ENCODE measurements at regions not wholly inside any gene's neighbourhood (a gene's known extent, or its start where the extent isn't known, plus 50 kb on each side); places are given as distances from the start of the nearest gene placed in this dataset.

DNA sequence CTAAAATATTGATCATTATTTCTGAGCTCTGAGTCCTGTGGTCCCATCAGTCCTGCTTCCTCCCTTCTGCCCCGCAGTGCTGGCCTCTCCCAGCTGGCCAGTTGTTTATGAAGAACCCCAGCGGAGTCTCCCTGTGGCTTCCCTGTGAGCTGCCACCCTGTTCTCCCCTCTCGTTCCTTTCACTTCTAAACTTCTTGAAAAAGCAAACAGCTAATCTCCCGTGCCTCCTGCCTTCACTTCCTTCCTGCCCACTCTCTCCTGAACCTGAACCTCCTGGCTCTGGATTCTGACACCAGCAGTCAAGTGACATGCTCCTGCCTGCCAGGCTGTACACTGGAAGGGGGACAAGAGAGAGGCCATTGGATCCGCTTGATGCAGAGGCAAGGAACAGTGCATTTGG lies 63.7 kb upstream of the ZPBP start:
- Histone ChIP-seq H3K4me2 (ENCODE audit: low read length) (peak overlapping the region; percentile 75), H3K36me3 (replicated peaks; ENCODE audit: low read depth, low read length) (no peaks in the 10 kb centered on the region), H3K79me2 (ENCODE audit: low read length) (no peaks in the 10 kb centered on the region), H2AFZ (ENCODE audit: low read depth, low read length) (peak overlapping the region; percentile 91), H3K4me1 (ENCODE audit: low read length) (peaks cover 29% of the 10 kb centered on the region), H3K9ac (ENCODE audit: low read length) (peak overlapping the region; percentile 42; the same call in 1 of the 2 replicates), H3K9me3 (ENCODE audit: insufficient read depth, low read length) (no peaks in the 10 kb centered on the region), H3K27me3 (ENCODE audit: low read depth, low read length) (no peaks in the 10 kb centered on the region), H4K20me1 (ENCODE audit: insufficient read depth, low read length) (no peaks in the 10 kb centered on the region), H3K27ac (ENCODE audit: low read length) (no peak overlapping the region), H3K4me3 (ENCODE audit: low read length) (peak overlapping the region; percentile 44)
- no peak for TF ChIP-seq EZH2phosphoT487 (IDR thresholded peaks at IDR 0.05; ENCODE audit: low read depth)
- TF ChIP-seq, protein P1, sequence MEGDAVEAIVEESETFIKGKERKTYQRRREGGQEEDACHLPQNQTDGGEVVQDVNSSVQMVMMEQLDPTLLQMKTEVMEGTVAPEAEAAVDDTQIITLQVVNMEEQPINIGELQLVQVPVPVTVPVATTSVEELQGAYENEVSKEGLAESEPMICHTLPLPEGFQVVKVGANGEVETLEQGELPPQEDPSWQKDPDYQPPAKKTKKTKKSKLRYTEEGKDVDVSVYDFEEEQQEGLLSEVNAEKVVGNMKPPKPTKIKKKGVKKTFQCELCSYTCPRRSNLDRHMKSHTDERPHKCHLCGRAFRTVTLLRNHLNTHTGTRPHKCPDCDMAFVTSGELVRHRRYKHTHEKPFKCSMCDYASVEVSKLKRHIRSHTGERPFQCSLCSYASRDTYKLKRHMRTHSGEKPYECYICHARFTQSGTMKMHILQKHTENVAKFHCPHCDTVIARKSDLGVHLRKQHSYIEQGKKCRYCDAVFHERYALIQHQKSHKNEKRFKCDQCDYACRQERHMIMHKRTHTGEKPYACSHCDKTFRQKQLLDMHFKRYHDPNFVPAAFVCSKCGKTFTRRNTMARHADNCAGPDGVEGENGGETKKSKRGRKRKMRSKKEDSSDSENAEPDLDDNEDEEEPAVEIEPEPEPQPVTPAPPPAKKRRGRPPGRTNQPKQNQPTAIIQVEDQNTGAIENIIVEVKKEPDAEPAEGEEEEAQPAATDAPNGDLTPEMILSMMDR (IDR thresholded peaks at IDR 0.05; ENCODE audit: low read depth, low read length) = no peak

DNA sequence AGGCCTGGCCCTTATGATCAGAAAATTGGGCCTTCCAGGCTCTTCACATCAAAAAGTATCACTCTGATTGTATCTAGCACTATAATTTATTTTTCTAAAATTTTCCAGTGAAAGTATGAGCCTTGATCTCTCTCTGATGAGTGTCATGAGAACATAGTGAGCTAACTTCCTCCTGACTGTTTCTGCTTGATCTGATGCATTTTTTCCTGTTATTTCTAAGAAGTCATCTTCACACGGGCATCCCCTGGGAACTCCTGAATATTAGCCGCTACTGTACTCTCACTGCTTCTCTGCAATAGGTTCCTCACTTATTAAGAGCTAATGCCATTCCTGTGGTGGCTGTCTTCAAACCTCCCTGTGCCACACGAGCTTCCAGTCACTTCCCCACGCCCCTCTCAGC lies 63.1 kb upstream of the ZPBP start:
- H4K20me1 ChIP-seq (ENCODE audit: insufficient read depth, low read length) = no peaks in the 10 kb centered on the region
- peaks cover 34% of the 10 kb centered on the region for H3K4me1 ChIP-seq (ENCODE audit: low read length)
- no peaks in the 10 kb centered on the region for H3K9me3 ChIP-seq (ENCODE audit: insufficient read depth, low read length)
- peak overlapping the region; percentile 91; the same call in 1 of the 2 replicates for H2AFZ ChIP-seq (ENCODE audit: low read depth, low read length)
- H3K27me3 ChIP-seq (ENCODE audit: low read depth, low read length) = no peaks in the 10 kb centered on the region
- no peaks in the 10 kb centered on the region for H3K36me3 ChIP-seq (replicated peaks; ENCODE audit: low read depth, low read length)
- no peak overlapping the region for H3K27ac ChIP-seq (ENCODE audit: low read length)
- peak overlapping the region; percentile 42; the same call in 1 of the 2 replicates for H3K9ac ChIP-seq (ENCODE audit: low read length)
- no peak for TF ChIP-seq EZH2phosphoT487 (IDR thresholded peaks at IDR 0.05; ENCODE audit: low read depth)
- TF ChIP-seq, protein P1 (IDR thresholded peaks at IDR 0.05; ENCODE audit: low read depth, low read length) = no peak
- no peaks in the 10 kb centered on the region for H3K79me2 ChIP-seq (ENCODE audit: low read length)
- H3K4me3 ChIP-seq (ENCODE audit: low read length) = peak overlapping the region; percentile 44
- H3K4me2 ChIP-seq (ENCODE audit: low read length) = peak overlapping the region; percentile 75

DNA sequence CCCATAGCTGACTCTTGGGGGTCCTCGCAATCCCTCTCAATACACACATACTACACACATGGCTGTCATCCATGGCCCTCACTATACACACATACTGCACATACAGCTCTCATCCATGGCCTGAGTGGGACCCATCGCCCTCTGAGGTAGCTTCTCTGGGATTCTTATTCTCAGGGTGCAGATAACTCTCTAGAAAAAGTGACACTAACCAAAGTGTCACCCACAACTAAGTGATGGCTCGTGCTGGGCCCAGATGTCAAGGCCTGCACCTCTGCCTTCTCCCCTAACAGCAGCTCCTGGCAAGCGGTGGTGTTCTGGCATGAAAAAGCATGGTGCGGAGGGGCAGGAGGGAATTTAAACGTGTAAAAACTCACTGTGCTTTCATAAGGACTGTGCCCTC lies 62.7 kb upstream of the ZPBP start:
- no peak for TF ChIP-seq EZH2phosphoT487 (IDR thresholded peaks at IDR 0.05; ENCODE audit: low read depth)
- TF ChIP-seq, protein P1 (IDR thresholded peaks at IDR 0.05; ENCODE audit: low read depth, low read length) = no peak
- peak overlapping the region; percentile 91; the same call in 1 of the 2 replicates for H2AFZ ChIP-seq (ENCODE audit: low read depth, low read length)
- H3K79me2 ChIP-seq (ENCODE audit: low read length) = no peaks in the 10 kb centered on the region
- H4K20me1 ChIP-seq (ENCODE audit: insufficient read depth, low read length) = no peaks in the 10 kb centered on the region
- no peaks in the 10 kb centered on the region for H3K36me3 ChIP-seq (replicated peaks; ENCODE audit: low read depth, low read length)
- peak overlapping the region; percentile 42; the same call in 1 of the 2 replicates for H3K9ac ChIP-seq (ENCODE audit: low read length)
- no peaks in the 10 kb centered on the region for H3K27me3 ChIP-seq (ENCODE audit: low read depth, low read length)
- H3K4me1 ChIP-seq (ENCODE audit: low read length) = peaks cover 38% of the 10 kb centered on the region
- no peaks in the 10 kb centered on the region for H3K9me3 ChIP-seq (ENCODE audit: insufficient read depth, low read length)
- peak overlapping the region; percentile 75 for H3K4me2 ChIP-seq (ENCODE audit: low read length)
- no peak overlapping the region for H3K4me3 ChIP-seq (ENCODE audit: low read length)
- H3K27ac ChIP-seq (ENCODE audit: low read length) = no peak overlapping the region

DNA sequence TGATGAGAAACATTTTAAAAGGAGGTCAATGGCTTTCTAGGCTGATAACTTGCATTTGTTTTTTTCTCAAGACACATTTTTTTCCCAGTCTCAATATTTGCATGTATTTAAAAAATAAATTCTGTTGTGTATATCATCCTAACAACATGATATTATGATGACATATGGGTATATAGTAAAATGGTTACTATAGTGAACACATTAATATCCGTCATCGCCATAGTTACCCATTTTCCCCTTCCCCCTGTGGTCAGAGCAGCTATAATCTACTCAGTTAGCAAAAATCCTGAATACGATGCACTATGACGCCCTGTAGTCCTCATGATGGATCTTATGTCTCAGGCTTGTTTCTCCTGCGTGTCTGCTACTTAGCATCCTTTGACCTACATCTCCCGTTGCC lies 60.9 kb upstream of the ZPBP start:
- Histone ChIP-seq H3K27ac (ENCODE audit: low read length) (no peak overlapping the region), H3K4me3 (ENCODE audit: low read length) (no peak overlapping the region), H2AFZ (ENCODE audit: low read depth, low read length) (no peak overlapping the region)

More for the DNA sequence above, 60.9 kb upstream of the ZPBP start:
- H3K4me2 ChIP-seq (ENCODE audit: low read length) = no peak overlapping the region
- peaks cover 56% of the 10 kb centered on the region for H3K4me1 ChIP-seq (ENCODE audit: low read length)
- no peak for TF ChIP-seq EZH2phosphoT487 (IDR thresholded peaks at IDR 0.05; ENCODE audit: low read depth)
- no peaks in the 10 kb centered on the region for H3K9me3 ChIP-seq (ENCODE audit: insufficient read depth, low read length)
- H3K36me3 ChIP-seq (replicated peaks; ENCODE audit: low read depth, low read length) = no peaks in the 10 kb centered on the region
- H3K27me3 ChIP-seq (ENCODE audit: low read depth, low read length) = no peaks in the 10 kb centered on the region
- H4K20me1 ChIP-seq (ENCODE audit: insufficient read depth, low read length) = no peaks in the 10 kb centered on the region
- H3K79me2 ChIP-seq (ENCODE audit: low read length) = no peaks in the 10 kb centered on the region
- no peak overlapping the region for H3K9ac ChIP-seq (ENCODE audit: low read length)

Measured in OCI-LY3 (cell line).